ENCODE measurements at regions not wholly inside any gene's neighbourhood (a gene's known extent, or its start where the extent isn't known, plus 50 kb on each side); places are given as distances from the start of the nearest gene placed in this dataset.

- no peak for DNase-seq (ENCODE audit: low read depth)
- H3K4me3 ChIP-seq (ENCODE audit: control insufficient read depth, low read depth, low read length): no peak overlapping the region
- TF ChIP-seq, protein P1, sequence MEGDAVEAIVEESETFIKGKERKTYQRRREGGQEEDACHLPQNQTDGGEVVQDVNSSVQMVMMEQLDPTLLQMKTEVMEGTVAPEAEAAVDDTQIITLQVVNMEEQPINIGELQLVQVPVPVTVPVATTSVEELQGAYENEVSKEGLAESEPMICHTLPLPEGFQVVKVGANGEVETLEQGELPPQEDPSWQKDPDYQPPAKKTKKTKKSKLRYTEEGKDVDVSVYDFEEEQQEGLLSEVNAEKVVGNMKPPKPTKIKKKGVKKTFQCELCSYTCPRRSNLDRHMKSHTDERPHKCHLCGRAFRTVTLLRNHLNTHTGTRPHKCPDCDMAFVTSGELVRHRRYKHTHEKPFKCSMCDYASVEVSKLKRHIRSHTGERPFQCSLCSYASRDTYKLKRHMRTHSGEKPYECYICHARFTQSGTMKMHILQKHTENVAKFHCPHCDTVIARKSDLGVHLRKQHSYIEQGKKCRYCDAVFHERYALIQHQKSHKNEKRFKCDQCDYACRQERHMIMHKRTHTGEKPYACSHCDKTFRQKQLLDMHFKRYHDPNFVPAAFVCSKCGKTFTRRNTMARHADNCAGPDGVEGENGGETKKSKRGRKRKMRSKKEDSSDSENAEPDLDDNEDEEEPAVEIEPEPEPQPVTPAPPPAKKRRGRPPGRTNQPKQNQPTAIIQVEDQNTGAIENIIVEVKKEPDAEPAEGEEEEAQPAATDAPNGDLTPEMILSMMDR (conservative IDR thresholded peaks at IDR 0.05; ENCODE audit: control insufficient read depth, insufficient read depth, low read depth, low read length): no peak
Measured at GRCh38 chr4:43867908-43868307, 580.7 kb downstream of the KCTD8 start.

DNA sequence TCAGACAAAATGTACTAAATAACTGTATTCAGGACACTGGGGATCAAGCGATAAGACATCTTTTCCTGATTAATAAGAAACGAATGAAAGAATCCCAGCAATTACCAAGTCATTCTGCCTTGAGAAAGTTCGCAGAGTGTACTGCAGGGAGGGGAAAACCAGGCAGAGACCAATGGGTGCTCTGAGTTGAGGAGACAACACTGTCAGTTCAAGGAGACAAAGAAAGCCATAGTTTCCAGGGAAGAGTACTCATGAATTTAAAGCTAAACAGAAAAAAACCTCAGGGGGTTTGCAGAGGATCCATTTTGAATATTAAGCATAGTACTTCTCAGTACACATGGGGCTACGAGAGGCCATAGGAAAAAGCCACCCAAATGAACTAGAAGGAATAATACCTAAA lies 573.0 kb downstream of the KCTD8 start:
- no peak overlapping the region for H3K4me3 ChIP-seq (ENCODE audit: control insufficient read depth, low read depth, low read length)
- TF ChIP-seq, protein P1 (conservative IDR thresholded peaks at IDR 0.05; ENCODE audit: control insufficient read depth, insufficient read depth, low read depth, low read length): no peak
- no peak for DNase-seq (ENCODE audit: low read depth)

GRCh38 chr4:43882470-43882869 lies 566.1 kb downstream of the KCTD8 start:
- TF ChIP-seq, protein P1 (conservative IDR thresholded peaks at IDR 0.05; ENCODE audit: control insufficient read depth, insufficient read depth, low read depth, low read length): no peak
- no peak overlapping the region for H3K4me3 ChIP-seq (ENCODE audit: control insufficient read depth, low read depth, low read length)
- no peak for DNase-seq (ENCODE audit: low read depth)

DNA sequence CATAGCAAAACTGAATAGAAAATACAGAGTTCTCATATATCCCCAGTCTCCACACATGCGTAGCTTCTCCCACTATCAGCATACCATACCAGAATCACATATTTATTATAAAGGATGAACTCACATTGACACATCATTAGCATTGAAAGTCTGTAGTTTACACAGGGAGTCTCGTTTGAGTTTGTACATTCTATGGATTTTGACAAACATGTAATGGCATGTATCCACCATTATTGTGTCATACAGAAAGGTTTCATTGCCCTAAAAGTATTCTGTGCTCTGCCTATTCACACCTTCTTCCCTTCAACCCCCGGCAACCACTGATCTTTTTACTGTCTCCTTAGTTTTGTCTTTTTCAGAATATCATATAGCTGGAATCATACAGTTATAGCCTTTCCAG lies 562.4 kb downstream of the KCTD8 start:
- no peak for DNase-seq (ENCODE audit: low read depth)
- H3K4me3 ChIP-seq (ENCODE audit: control insufficient read depth, low read depth, low read length): no peak overlapping the region
- TF ChIP-seq, protein P1 (conservative IDR thresholded peaks at IDR 0.05; ENCODE audit: control insufficient read depth, insufficient read depth, low read depth, low read length): no peak

GRCh38 chr4:43898836-43899235 lies 549.8 kb downstream of the KCTD8 start:
- TF ChIP-seq, protein P1 (conservative IDR thresholded peaks at IDR 0.05; ENCODE audit: control insufficient read depth, insufficient read depth, low read depth, low read length): no peak
- DNase-seq (ENCODE audit: low read depth): no peak
- H3K4me3 ChIP-seq (ENCODE audit: control insufficient read depth, low read depth, low read length): no peak overlapping the region

GRCh38 chr4:43903456-43903855 lies 545.2 kb downstream of the KCTD8 start:
- TF ChIP-seq, protein P1 (conservative IDR thresholded peaks at IDR 0.05; ENCODE audit: control insufficient read depth, insufficient read depth, low read depth, low read length): no peak
- DNase-seq (ENCODE audit: low read depth): no peak

DNA sequence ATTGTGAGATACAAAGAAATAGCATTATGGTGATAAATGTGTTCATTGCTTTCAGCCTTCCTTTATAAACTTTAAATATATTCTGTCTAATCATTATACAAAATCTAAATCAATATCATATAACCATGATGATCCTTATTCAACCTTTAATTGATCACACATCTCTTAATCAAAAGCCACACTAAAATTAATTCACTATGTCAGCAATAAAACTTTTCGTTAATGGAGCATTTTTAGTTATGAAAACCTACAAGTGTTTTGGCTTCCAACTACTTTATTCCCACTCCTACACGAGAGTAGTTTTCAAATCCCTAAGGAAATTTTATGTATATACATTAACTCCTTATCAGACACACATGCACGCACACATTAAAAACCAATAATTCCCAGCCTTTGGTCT lies 530.2 kb downstream of the KCTD8 start:
- no peak for DNase-seq (ENCODE audit: low read depth)
- TF ChIP-seq, protein P1 (conservative IDR thresholded peaks at IDR 0.05; ENCODE audit: control insufficient read depth, insufficient read depth, low read depth, low read length): no peak
- no peak overlapping the region for H3K4me3 ChIP-seq (ENCODE audit: control insufficient read depth, low read depth, low read length)

More at GRCh38 chr4:43903456-43903855, 545.2 kb downstream of the KCTD8 start:
- no peak overlapping the region for H3K4me3 ChIP-seq (ENCODE audit: control insufficient read depth, low read depth, low read length)
